ENCODE measurements at regions not wholly inside any gene's neighbourhood (a gene's known extent, or its start where the extent isn't known, plus 50 kb on each side); places are given as distances from the start of the nearest gene placed in this dataset.

- Histone ChIP-seq H3K27ac (ENCODE audit: extremely low read depth, low read depth, low read length) (no peak overlapping the region), H3K4me3 (ENCODE audit: low read depth, low read length) (no peak overlapping the region; the same call in 1 of the 2 replicates), H3K4me1 (ENCODE audit: control insufficient read depth, insufficient read depth, low read length) (no peaks in the 10 kb centered on the region), H3K9me3 (ENCODE audit: control insufficient read depth, insufficient read depth, low read depth, low read length) (no peaks in the 10 kb centered on the region), H3K36me3 (ENCODE audit: control insufficient read depth in 2 of 2, insufficient read depth in 1 of 2, low read length in 2 of 2) (no peaks in the 10 kb centered on the region)
- ChIA-PET CTCF (interaction anchor here (1.8 kb wide), 1 partner anchor 135 kb away, joined by 5 read pairs; no protein-coding TSS in a partner anchor), POLR2A (no interaction called here)
- TF ChIP-seq ZNF785 (tag by site-specific recombination; IDR thresholded peaks at IDR 0.05) (no peak), ZNF645 (tag by site-specific recombination; IDR thresholded peaks at IDR 0.05) (no peak), ZNF555 (tag by site-specific recombination; conservative IDR thresholded peaks at IDR 0.05) (no peak), ZNF549 (tag by site-specific recombination; IDR thresholded peaks at IDR 0.05) (no peak)
These were observed 146.3 kb upstream of the SOX2 start for GRCh38 chr3:181565416-181565815.

GRCh38 chr3:181564222-181564621, 147.5 kb upstream of the SOX2 start:
- Histone ChIP-seq H3K4me1 (ENCODE audit: control insufficient read depth, insufficient read depth, low read length) (no peaks in the 10 kb centered on the region), H3K4me3 (ENCODE audit: low read depth, low read length) (no peak overlapping the region), H3K27ac (ENCODE audit: extremely low read depth, low read depth, low read length) (no peak overlapping the region), H3K9me3 (ENCODE audit: control insufficient read depth, insufficient read depth, low read depth, low read length) (no peaks in the 10 kb centered on the region), H3K36me3 (ENCODE audit: control insufficient read depth in 2 of 2, insufficient read depth in 1 of 2, low read length in 2 of 2) (no peaks in the 10 kb centered on the region)
- no peak for TF ChIP-seq WT1 (tag by site-specific recombination; IDR thresholded peaks at IDR 0.05)
- no peak for TF ChIP-seq ZNF664 (tag by site-specific recombination; IDR thresholded peaks at IDR 0.05)
- no peak for TF ChIP-seq ZEB2 (tag by site-specific recombination; IDR thresholded peaks at IDR 0.05)
- TF ChIP-seq PBX3 (CRISPR knock-in tag; IDR thresholded peaks at IDR 0.05), result no peak
- TF ChIP-seq ZNF510 (tag by site-specific recombination; IDR thresholded peaks at IDR 0.05; ENCODE audit: insufficient replicate concordance), result no peak
- TF ChIP-seq ELK4 (IDR thresholded peaks at IDR 0.05; ENCODE audit: borderline replicate concordance, low read depth, low read length), result no peak
- TF ChIP-seq ZBTB10 (tag by site-specific recombination; IDR thresholded peaks at IDR 0.05), result no peak
- TF ChIP-seq ZNF670 (tag by site-specific recombination; IDR thresholded peaks at IDR 0.05; ENCODE audit: low read depth), result no peak
- CTCF ChIA-PET, result interaction anchor here (0.6 to 1.8 kb wide), 3 partner anchors 75 to 136 kb away, joined by 4 to 5 read pairs (median 5); no protein-coding TSS in a partner anchor
- POLR2A ChIA-PET, result no interaction called here

- no peak overlapping the region for H3K4me3 ChIP-seq (ENCODE audit: low read depth, low read length)
- no peaks in the 10 kb centered on the region for H3K36me3 ChIP-seq (ENCODE audit: control insufficient read depth in 2 of 2, insufficient read depth in 1 of 2, low read length in 2 of 2)
- ChIA-PET POLR2A (no interaction called here), CTCF (interaction anchor here (1.0 kb wide), 1 partner anchor 9 kb away, joined by 6 read pairs; no protein-coding TSS in a partner anchor)
- H3K4me1 ChIP-seq (ENCODE audit: control insufficient read depth, insufficient read depth, low read length), result no peaks in the 10 kb centered on the region; the same call in 1 of the 2 replicates
- H3K27ac ChIP-seq (ENCODE audit: extremely low read depth, low read depth, low read length), result no peak overlapping the region
- no peaks in the 10 kb centered on the region for H3K9me3 ChIP-seq (ENCODE audit: control insufficient read depth, insufficient read depth, low read depth, low read length)
- TF ChIP-seq ZIC2 (tag by site-specific recombination; IDR thresholded peaks at IDR 0.05) (no peak), FEZF1 (tag by site-specific recombination; IDR thresholded peaks at IDR 0.05) (peak; percentile 83), ZNF664 (tag by site-specific recombination; IDR thresholded peaks at IDR 0.05) (no peak), BCL11B (tag by site-specific recombination; IDR thresholded peaks at IDR 0.05; ENCODE audit: low read depth) (no peak; the same call in 1 of the 2 replicates), GLI2 (tag by site-specific recombination; IDR thresholded peaks at IDR 0.05; ENCODE audit: borderline replicate concordance, low read depth) (0 out of 2 replicates have a peak, but pooled peaks have one; percentile 37), EGR2 (tag by site-specific recombination; IDR thresholded peaks at IDR 0.05; ENCODE audit: low read depth) (no peak), ZNF19 (tag by site-specific recombination; IDR thresholded peaks at IDR 0.05; ENCODE audit: low read depth) (no peak), ZNF433 (tag by site-specific recombination; IDR thresholded peaks at IDR 0.05; ENCODE audit: low read depth) (no peak), ZNF561 (tag by site-specific recombination; IDR thresholded peaks at IDR 0.05; ENCODE audit: borderline replicate concordance) (no peak), ZNF629 (tag by site-specific recombination; IDR thresholded peaks at IDR 0.05) (0 out of 2 replicates have a peak, but pooled peaks have one; percentile 28), PBX3 (CRISPR knock-in tag; IDR thresholded peaks at IDR 0.05) (no peak), ZNF350 (tag by site-specific recombination; IDR thresholded peaks at IDR 0.05) (no peak)
These were observed 150.3 kb upstream of the SOX2 start for GRCh38 chr3:181561139-181562031.

Measured in HEK293 (cell line).